Tibial artery (tissue), 4 donors: ENCODE measurements at regions not wholly inside any gene's neighbourhood (a gene's known extent, or its start where the extent isn't known, plus 50 kb on each side); places are given as distances from the start of the nearest gene placed in this dataset.

ENCODE experiments used
- DNase-seq, 2 donors: peaks; one replicate each; pipeline ENCODE4 v3.0.0-alpha.2; 2019
- H3K27ac ChIP-seq, 2 donors: fragments of 200-600 bp; sonication (generic) in 1 of 2; 1 replicate in 1 of 2; 2 replicates in 1 of 2; pipeline ENCODE4 v1.5.1; 2018 to 2019; ENCODE audit warnings: mild to moderate bottlenecking in 1 of 2
- H3K27me3 ChIP-seq, 2 donors: fragments of 200-600 bp; sonication (generic) in 1 of 2; one replicate each; pipeline versions ENCODE4 v1.5.1 to v1.6.0; 2016 to 2019
- H3K36me3 ChIP-seq, 3 donors: fragments of 200-600 bp; sonication (generic) in 2 of 3; one replicate each; pipeline ENCODE4 v1.5.1; 2016 to 2019; ENCODE audit warnings: mild to moderate bottlenecking in 2 of 3
- H3K4me1 ChIP-seq, 4 donors: fragments of 200-600 bp; sonication (generic) in 2 of 4; 1 replicate in 3 of 4; 2 replicates in 1 of 4; pipeline ENCODE4 v1.5.1; 2016 to 2019
- H3K4me3 ChIP-seq, 2 donors: fragments of 200-600 bp; sonication (generic) in 1 of 2; 1 replicate in 1 of 2; 2 replicates in 1 of 2; pipeline ENCODE4 v1.5.1; 2018 to 2019; ENCODE audit warnings: mild to moderate bottlenecking in 2 of 2
- H3K9me3 ChIP-seq, 3 donors: fragments of 200-600 bp; sonication (generic) in 1 of 3; one replicate each; pipeline ENCODE4 v1.5.1; 2016 to 2019
- CTCF ChIP-seq, 2 experiments: fragments of 200-600 bp in 1 of 2; fragments of 450-650 bp in 1 of 2; IDR thresholded peaks; one replicate each; pipeline ENCODE4 v1.5.1; 2017 to 2019; ENCODE audit warnings: antibody characterized with exemption in 2 of 2, mild to moderate bottlenecking in 1 of 2, moderate library complexity in 1 of 2
- intact Hi-C: fragments of 100-400 bp; cut with DNase I; formaldehyde crosslinking; loops from one replicate; pipeline ENCODE4 v1.15.0; 2023; ENCODE audit warnings: low total_unique reads

DNA sequence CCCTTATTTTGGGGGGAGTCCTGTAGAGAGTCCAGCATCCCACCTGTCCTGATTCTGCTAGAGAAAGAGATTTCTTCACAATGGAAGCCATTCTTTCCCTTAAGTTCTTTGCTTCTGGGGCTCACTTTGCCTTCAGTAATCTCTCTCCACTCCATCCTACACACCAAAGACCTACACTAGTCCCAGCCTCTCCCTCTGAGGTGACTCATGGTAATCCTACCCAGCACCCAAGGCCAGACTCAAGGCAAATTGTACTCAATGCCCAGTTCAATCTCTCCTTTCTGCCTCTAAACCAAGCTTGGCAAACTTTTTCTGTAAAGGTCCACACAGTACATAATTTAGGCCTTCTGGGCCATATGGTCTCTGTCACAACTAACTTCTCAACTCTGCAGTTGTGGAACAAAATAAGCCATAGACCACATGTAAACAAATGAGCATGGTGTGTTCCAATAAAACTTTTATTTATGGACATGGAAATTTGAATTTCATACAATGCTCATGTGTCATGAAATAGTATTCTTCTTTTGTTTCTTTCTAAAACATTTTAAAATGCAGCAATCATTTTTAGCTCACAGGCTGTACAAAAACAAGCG lies 72.5 kb downstream of the MRPL46 start:
- no peak for TF ChIP-seq CTCF (IDR thresholded peaks at IDR 0.05)
- no peaks in the 10 kb centered on the region for H3K27me3 ChIP-seq
- H3K4me3 ChIP-seq: no peak overlapping the region
- DNase-seq: no peak
- H3K9me3 ChIP-seq: no peaks in the 10 kb centered on the region
- no peaks in the 10 kb centered on the region for H3K36me3 ChIP-seq
- no peaks in the 10 kb centered on the region for H3K4me1 ChIP-seq
- intact Hi-C loops: no loop called here
- H3K27ac ChIP-seq: no peak overlapping the region

DNA sequence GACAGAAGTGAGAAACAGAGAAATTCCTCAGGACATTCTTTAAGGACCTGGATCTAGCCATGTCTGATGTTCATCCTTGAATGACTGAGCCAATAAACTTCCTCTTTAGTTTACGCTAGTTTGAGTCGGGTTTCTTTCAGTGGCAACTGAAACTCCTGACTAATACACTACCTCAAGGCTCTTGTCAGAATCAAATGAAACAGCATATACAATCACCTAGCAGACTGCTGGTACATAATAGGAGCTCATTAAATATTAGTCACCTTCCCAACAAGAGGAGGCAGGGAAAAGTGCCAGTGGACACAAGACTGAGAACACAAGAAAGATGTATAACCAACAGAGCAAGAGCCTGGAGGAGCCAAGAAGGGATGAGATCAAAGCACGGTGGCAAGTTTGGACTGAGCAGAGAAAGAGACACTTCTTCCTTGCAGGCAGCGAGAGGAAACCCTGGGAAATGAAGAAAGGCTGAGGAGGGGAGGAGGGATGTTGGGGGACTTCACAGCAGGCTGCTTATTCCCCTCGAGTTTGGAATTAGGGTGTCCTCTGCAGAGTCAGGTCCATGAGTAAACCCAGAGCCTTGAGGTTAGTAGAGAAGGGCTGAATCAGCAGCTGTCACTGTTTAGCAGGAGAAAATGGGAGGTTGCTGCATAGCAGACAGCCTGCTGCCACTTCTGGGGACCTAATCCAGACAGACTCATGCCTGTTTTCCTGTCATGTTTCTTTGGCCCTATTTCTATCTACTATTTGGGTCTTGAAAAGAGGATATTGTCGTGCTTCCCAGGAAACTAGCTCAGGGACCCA lies 73.3 kb downstream of the MRPL46 start:
- Histone ChIP-seq H3K9me3 (no peaks in the 10 kb centered on the region), H3K4me1 (no peaks in the 10 kb centered on the region), H3K4me3 (no peak overlapping the region), H3K27ac (no peak overlapping the region), H3K36me3 (no peaks in the 10 kb centered on the region), H3K27me3 (no peaks in the 10 kb centered on the region)
- no peak for TF ChIP-seq CTCF (IDR thresholded peaks at IDR 0.05)
- intact Hi-C loops: no loop called here
- no peak for DNase-seq

GRCh38 chr15:88391700-88392099 lies 75.5 kb downstream of the MRPL46 start:
- Histone ChIP-seq H3K27me3 (no peaks in the 10 kb centered on the region), H3K4me3 (no peak overlapping the region), H3K9me3 (no peaks in the 10 kb centered on the region), H3K27ac (no peak overlapping the region), H3K36me3 (no peaks in the 10 kb centered on the region), H3K4me1 (no peaks in the 10 kb centered on the region)
- intact Hi-C loops: no loop called here
- DNase-seq: no peak
- no peak for TF ChIP-seq CTCF (IDR thresholded peaks at IDR 0.05)

GRCh38 chr15:88391006-88391405 lies 76.2 kb downstream of the MRPL46 start:
- no peak for TF ChIP-seq CTCF (IDR thresholded peaks at IDR 0.05)
- Histone ChIP-seq H3K4me3 (no peak overlapping the region), H3K9me3 (no peaks in the 10 kb centered on the region), H3K36me3 (no peaks in the 10 kb centered on the region), H3K27ac (no peak overlapping the region), H3K4me1 (no peaks in the 10 kb centered on the region), H3K27me3 (no peaks in the 10 kb centered on the region)
- intact Hi-C loops: no loop called here
- DNase-seq: no peak

DNA sequence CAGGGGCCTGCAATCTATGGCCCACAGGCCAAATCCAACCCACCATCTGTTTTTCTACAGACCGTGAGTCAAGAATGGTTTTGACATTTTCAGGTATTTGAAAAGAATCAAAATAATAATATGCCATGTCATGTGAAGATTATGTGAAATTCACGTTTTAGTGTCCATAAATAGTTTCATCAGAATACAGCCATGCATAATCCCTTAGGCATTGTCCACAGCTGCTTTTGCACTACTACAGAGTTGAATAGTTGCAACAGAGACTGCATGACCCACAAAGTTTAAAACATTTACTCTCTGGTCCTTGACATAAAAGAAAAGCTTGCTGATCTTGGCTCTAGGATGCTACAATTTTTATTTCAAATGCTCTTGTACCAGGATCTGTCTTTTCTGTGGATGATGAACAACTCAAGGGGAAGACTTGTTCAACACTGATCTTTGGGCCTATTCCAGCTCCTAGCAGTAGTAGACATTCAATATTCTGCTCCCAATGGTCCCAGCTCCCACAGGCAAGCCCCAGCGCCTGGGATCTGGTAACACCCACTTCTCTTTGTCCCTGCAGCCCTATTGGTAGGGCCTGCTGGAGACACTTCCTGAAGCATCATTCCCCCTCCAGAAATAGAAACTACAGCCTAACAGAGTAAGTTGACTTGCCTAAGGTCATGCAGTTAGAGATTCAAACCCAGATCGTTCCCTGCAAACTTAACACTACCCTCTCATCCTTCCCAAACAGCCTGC lies 76.9 kb downstream of the MRPL46 start:
- H3K36me3 ChIP-seq: no peaks in the 10 kb centered on the region
- no peaks in the 10 kb centered on the region for H3K27me3 ChIP-seq
- DNase-seq: no peak
- intact Hi-C loops: no loop called here
- no peaks in the 10 kb centered on the region for H3K4me1 ChIP-seq
- no peak overlapping the region for H3K4me3 ChIP-seq
- H3K9me3 ChIP-seq: no peaks in the 10 kb centered on the region
- no peak for TF ChIP-seq CTCF (IDR thresholded peaks at IDR 0.05)
- no peak overlapping the region for H3K27ac ChIP-seq
